H1 (cell line): ENCODE measurements at regions not wholly inside any gene's neighbourhood (a gene's known extent, or its start where the extent isn't known, plus 50 kb on each side); places are given as distances from the start of the nearest gene placed in this dataset.

Source experiments
- ASH2L ChIP-seq: fragments of 200-600, 300-600 bp; sonication (generic); IDR thresholded peaks from one replicate; pipeline ENCODE4 v1.7.1; 2017; ENCODE audit warnings: low read length
- CHD1 ChIP-seq: IDR thresholded peaks from 2 replicates; pipeline ENCODE4 v1.6.1; 2012; ENCODE audit warnings: low read depth, low read length, improper control_type of control experiment
- CHD2 ChIP-seq: IDR thresholded peaks from 2 replicates; pipeline ENCODE4 v1.6.1; 2012; ENCODE audit warnings: low read length, improper control_type of control experiment
- CTCF ChIP-seq, 3 experiments: IDR thresholded peaks; 1 replicate in 2 of 3; 2 replicates in 1 of 3; pipeline versions ENCODE4 v1.5.1 to v1.6.1; 2011; ENCODE audit warnings: low read length in 3 of 3, mild to moderate bottlenecking in 3 of 3, inconsistent platforms in 2 of 3, low read depth in 1 of 3, moderate library complexity in 1 of 3; ENCODE audit not compliant: insufficient read depth in 1 of 3; ENCODE audit errors: control extremely low read depth in 1 of 3
- EP300 ChIP-seq, 2 experiments: IDR thresholded peaks; 1 replicate in 1 of 2; 2 replicates in 1 of 2; pipeline ENCODE4 v1.6.1; 2011 to 2012; ENCODE audit warnings: low read depth in 2 of 2, low read length in 2 of 2, mild to moderate bottlenecking in 2 of 2, borderline replicate concordance in 1 of 2, inconsistent platforms in 1 of 2, moderate library complexity in 1 of 2
- EZH2 ChIP-seq: fragments of 200-600 bp; sonication (generic); IDR thresholded peaks from 2 replicates; pipeline ENCODE4 v1.7.1; 2012; ENCODE audit warnings: low read depth, mild to moderate bottlenecking, moderate library complexity, low read length, inconsistent platforms; ENCODE audit not compliant: severe bottlenecking
- GABPA ChIP-seq: IDR thresholded peaks from 2 replicates; pipeline ENCODE4 v1.6.1; 2011; ENCODE audit warnings: mild to moderate bottlenecking, low read length, moderate library complexity, borderline replicate concordance; ENCODE audit not compliant: insufficient read depth
- MAFK ChIP-seq: IDR thresholded peaks from 2 replicates; pipeline ENCODE4 v1.6.1; 2012; ENCODE audit warnings: low read depth, mild to moderate bottlenecking, improper control_type of control experiment, low read length
- POLR2A ChIP-seq, 2 experiments: IDR thresholded peaks; 1 replicate in 1 of 2; 2 replicates in 1 of 2; pipeline ENCODE4 v1.6.1; 2011; ENCODE audit warnings: low read depth in 2 of 2, low read length in 2 of 2, mild to moderate bottlenecking in 2 of 2; ENCODE audit errors: control extremely low read depth in 1 of 2
- SIN3A ChIP-seq, 2 experiments: IDR thresholded peaks in 1 of 2; conservative IDR thresholded peaks in 1 of 2; 2 replicates each; pipeline ENCODE4 v1.6.1; 2011 to 2012; ENCODE audit warnings: low read length in 2 of 2, improper control_type of control experiment in 1 of 2, low read depth in 1 of 2, mild to moderate bottlenecking in 1 of 2
- SP4 ChIP-seq: IDR thresholded peaks from 2 replicates; pipeline ENCODE4 v1.6.1; 2012; ENCODE audit warnings: low read length, inconsistent platforms
- TCF12 ChIP-seq: IDR thresholded peaks from 2 replicates; pipeline ENCODE4 v1.6.1; 2011; ENCODE audit warnings: low read depth, mild to moderate bottlenecking, low read length
- USF2 ChIP-seq: IDR thresholded peaks from 2 replicates; pipeline ENCODE4 v1.6.1; 2011; ENCODE audit warnings: low read length, improper control_type of control experiment
- YY1 ChIP-seq: IDR thresholded peaks from 2 replicates; pipeline ENCODE4 v1.6.1; 2011; ENCODE audit warnings: low read depth, mild to moderate bottlenecking, low read length

GRCh38 chr10:64786989-64787388 lies 1265.8 kb downstream of the REEP3 start:
- TF ChIP-seq POLR2A (IDR thresholded peaks at IDR 0.05; ENCODE audit: control extremely low read depth in 1 of 2, low read depth in 2 of 2, low read length in 2 of 2) (no peak), CTCF (IDR thresholded peaks at IDR 0.05; ENCODE audit: control extremely low read depth in 1 of 3, insufficient read depth in 1 of 3, low read depth in 1 of 3, low read length in 3 of 3) (no peak), SIN3A (conservative IDR thresholded peaks at IDR 0.05 in 1 of 2, IDR thresholded peaks at IDR 0.05 in 1 of 2; ENCODE audit: low read depth in 1 of 2, low read length in 2 of 2) (no peak), EZH2 (no peak), TCF12 (no peak), CHD2 (no peak), MAFK (no peak), GABPA (no peak), ASH2L (no peak), USF2 (no peak), EP300 (IDR thresholded peaks at IDR 0.05; ENCODE audit: borderline replicate concordance in 1 of 2, low read depth in 2 of 2, low read length in 2 of 2) (no peak), YY1 (no peak), CHD1 (no peak), SP4 (no peak)
